ENCODE measurements at regions not wholly inside any gene's neighbourhood (a gene's known extent, or its start where the extent isn't known, plus 50 kb on each side); places are given as distances from the start of the nearest gene placed in this dataset.

DNA sequence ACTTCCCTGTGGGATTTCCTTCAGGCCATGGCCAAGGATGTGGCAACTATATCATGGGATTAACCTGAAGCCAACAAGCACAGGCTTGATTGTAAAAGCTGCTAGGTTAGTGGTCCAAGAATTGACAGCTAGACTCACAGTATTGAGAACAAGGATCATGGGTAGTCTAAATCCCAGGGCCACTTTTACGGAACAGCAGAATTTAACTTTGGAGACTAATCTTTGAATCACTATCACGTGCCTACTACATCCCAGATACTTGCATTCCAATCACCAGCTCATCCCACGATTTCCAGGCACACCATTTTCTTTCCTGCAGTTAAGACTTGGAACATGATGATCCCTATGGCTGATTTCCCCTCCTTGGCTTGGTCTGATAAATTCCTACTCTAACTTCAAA lies 65.6 kb upstream of the ADO start:
- no peaks in the 10 kb centered on the region for H3K9me3 ChIP-seq (ENCODE audit: insufficient read depth, low read depth, low read length)
- no peaks in the 10 kb centered on the region for H3K27me3 ChIP-seq (ENCODE audit: insufficient read depth, low read length)
- no peak overlapping the region for H3K9ac ChIP-seq (ENCODE audit: low read depth, low read length)
- no peak overlapping the region for H3K27ac ChIP-seq (ENCODE audit: low read length)
- no peak overlapping the region for H3K4me3 ChIP-seq (ENCODE audit: low read length)
- no peaks in the 10 kb centered on the region for H3K36me3 ChIP-seq (ENCODE audit: insufficient read depth, low read depth, low read length)
- no peaks in the 10 kb centered on the region for H3K4me1 ChIP-seq (ENCODE audit: insufficient read depth, low read length)

GRCh38 chr10:62740885-62741745 lies 63.4 kb upstream of the ADO start:
- no peaks in the 10 kb centered on the region for H3K4me1 ChIP-seq (ENCODE audit: insufficient read depth, low read length)
- H3K9me3 ChIP-seq (ENCODE audit: insufficient read depth, low read depth, low read length): no peaks in the 10 kb centered on the region
- H3K27ac ChIP-seq (ENCODE audit: low read length): no peak overlapping the region
- H3K4me3 ChIP-seq (ENCODE audit: low read length): no peak overlapping the region
- H3K27me3 ChIP-seq (ENCODE audit: insufficient read depth, low read length): no peaks in the 10 kb centered on the region
- H3K36me3 ChIP-seq (ENCODE audit: insufficient read depth, low read depth, low read length): no peaks in the 10 kb centered on the region
- no peak overlapping the region for H3K9ac ChIP-seq (ENCODE audit: low read depth, low read length)

- H3K4me1 ChIP-seq (ENCODE audit: insufficient read depth, low read length): no peaks in the 10 kb centered on the region
- H3K9me3 ChIP-seq (ENCODE audit: insufficient read depth, low read depth, low read length): no peaks in the 10 kb centered on the region
- no peaks in the 10 kb centered on the region for H3K27me3 ChIP-seq (ENCODE audit: insufficient read depth, low read length)
- no peak overlapping the region for H3K9ac ChIP-seq (ENCODE audit: low read depth, low read length)
- no peak overlapping the region for H3K4me3 ChIP-seq (ENCODE audit: low read length)
- no peaks in the 10 kb centered on the region for H3K36me3 ChIP-seq (ENCODE audit: insufficient read depth, low read depth, low read length)
- H3K27ac ChIP-seq (ENCODE audit: low read length): no peak overlapping the region
These were observed 62.5 kb upstream of the ADO start for GRCh38 chr10:62741996-62742395.

- H3K9ac ChIP-seq (ENCODE audit: low read depth, low read length): no peak overlapping the region
- H3K4me3 ChIP-seq (ENCODE audit: low read length): no peak overlapping the region
- no peak overlapping the region for H3K27ac ChIP-seq (ENCODE audit: low read length)
- no peaks in the 10 kb centered on the region for H3K9me3 ChIP-seq (ENCODE audit: insufficient read depth, low read depth, low read length)
- H3K36me3 ChIP-seq (ENCODE audit: insufficient read depth, low read depth, low read length): no peaks in the 10 kb centered on the region
- H3K4me1 ChIP-seq (ENCODE audit: insufficient read depth, low read length): no peaks in the 10 kb centered on the region
- H3K27me3 ChIP-seq (ENCODE audit: insufficient read depth, low read length): no peaks in the 10 kb centered on the region
These were observed 61.9 kb upstream of the ADO start for GRCh38 chr10:62742536-62743061.

DNA sequence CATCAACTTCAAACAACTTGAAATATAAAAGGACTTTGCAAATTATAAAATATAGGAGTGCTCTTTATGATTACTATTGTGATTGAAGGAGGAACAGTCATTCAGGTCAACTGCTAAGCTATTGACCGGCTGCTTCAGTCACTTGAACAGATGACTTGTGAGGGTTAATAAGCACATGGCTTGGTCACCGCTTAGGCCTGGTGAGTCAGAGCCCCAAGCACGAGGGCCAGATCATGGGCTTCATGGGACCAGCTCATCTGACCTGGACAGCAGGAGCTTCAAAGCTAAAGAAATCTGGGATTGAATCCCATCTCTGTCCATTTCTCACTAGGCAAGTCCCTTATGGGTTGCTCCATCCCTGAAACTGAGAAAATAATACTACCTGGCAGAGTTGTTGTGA lies 60.4 kb upstream of the ADO start:
- Histone ChIP-seq H3K27ac (ENCODE audit: low read length) (no peak overlapping the region), H3K4me3 (ENCODE audit: low read length) (no peak overlapping the region), H3K36me3 (ENCODE audit: insufficient read depth, low read depth, low read length) (no peaks in the 10 kb centered on the region), H3K27me3 (ENCODE audit: insufficient read depth, low read length) (no peaks in the 10 kb centered on the region), H3K9me3 (ENCODE audit: insufficient read depth, low read depth, low read length) (no peaks in the 10 kb centered on the region), H3K4me1 (ENCODE audit: insufficient read depth, low read length) (no peaks in the 10 kb centered on the region), H3K9ac (ENCODE audit: low read depth, low read length) (no peak overlapping the region)

- H3K9ac ChIP-seq (ENCODE audit: low read depth, low read length): no peak overlapping the region
- H3K4me3 ChIP-seq (ENCODE audit: low read length): no peak overlapping the region
- no peak overlapping the region for H3K27ac ChIP-seq (ENCODE audit: low read length)
- H3K36me3 ChIP-seq (ENCODE audit: insufficient read depth, low read depth, low read length): no peaks in the 10 kb centered on the region
- H3K27me3 ChIP-seq (ENCODE audit: insufficient read depth, low read length): no peaks in the 10 kb centered on the region
- no peaks in the 10 kb centered on the region for H3K4me1 ChIP-seq (ENCODE audit: insufficient read depth, low read length)
- no peaks in the 10 kb centered on the region for H3K9me3 ChIP-seq (ENCODE audit: insufficient read depth, low read depth, low read length)
These were observed 58.9 kb upstream of the ADO start for GRCh38 chr10:62745581-62745980.

- Histone ChIP-seq H3K9me3 (ENCODE audit: insufficient read depth, low read depth, low read length) (no peaks in the 10 kb centered on the region), H3K36me3 (ENCODE audit: insufficient read depth, low read depth, low read length) (no peaks in the 10 kb centered on the region), H3K9ac (ENCODE audit: low read depth, low read length) (no peak overlapping the region), H3K27ac (ENCODE audit: low read length) (no peak overlapping the region), H3K27me3 (ENCODE audit: insufficient read depth, low read length) (no peaks in the 10 kb centered on the region), H3K4me1 (ENCODE audit: insufficient read depth, low read length) (no peaks in the 10 kb centered on the region), H3K4me3 (ENCODE audit: low read length) (no peak overlapping the region)
These were observed 57.4 kb upstream of the ADO start for GRCh38 chr10:62746951-62747729.

GRCh38 chr10:62748386-62748785 lies 56.1 kb upstream of the ADO start:
- H3K27ac ChIP-seq (ENCODE audit: low read length): no peak overlapping the region
- no peaks in the 10 kb centered on the region for H3K4me1 ChIP-seq (ENCODE audit: insufficient read depth, low read length)
- no peaks in the 10 kb centered on the region for H3K9me3 ChIP-seq (ENCODE audit: insufficient read depth, low read depth, low read length)
- no peaks in the 10 kb centered on the region for H3K36me3 ChIP-seq (ENCODE audit: insufficient read depth, low read depth, low read length)
- H3K9ac ChIP-seq (ENCODE audit: low read depth, low read length): no peak overlapping the region
- H3K27me3 ChIP-seq (ENCODE audit: insufficient read depth, low read length): no peaks in the 10 kb centered on the region
- H3K4me3 ChIP-seq (ENCODE audit: low read length): no peak overlapping the region

DNA sequence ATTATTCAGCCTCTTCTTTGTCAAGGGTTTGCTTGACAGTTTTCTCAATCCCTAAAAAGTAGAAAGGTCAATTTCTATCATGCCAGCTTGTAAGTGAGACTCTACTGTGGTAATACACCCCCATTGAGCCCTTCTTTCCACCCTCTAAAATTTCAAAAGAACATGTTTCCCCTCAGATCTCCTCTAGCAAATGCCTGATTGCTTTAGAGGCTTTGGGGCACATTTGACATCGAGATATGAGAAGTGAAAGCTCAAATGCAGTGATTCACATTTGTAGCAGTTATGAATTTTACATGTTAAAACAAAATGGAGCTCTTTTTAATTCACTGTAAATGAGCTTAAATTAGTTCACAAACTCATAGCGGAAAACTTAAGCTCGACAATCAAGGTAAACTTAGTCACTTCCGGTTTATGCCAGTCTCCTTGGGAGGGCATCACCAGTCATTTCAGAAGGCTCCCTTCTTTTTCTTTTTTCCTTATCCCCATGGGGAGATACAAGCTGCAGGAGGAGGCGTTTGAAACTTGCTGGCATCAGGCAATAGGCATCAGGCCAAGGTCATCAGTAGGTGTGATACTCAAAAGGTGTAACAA lies 55.3 kb upstream of the ADO start:
- H3K9me3 ChIP-seq (ENCODE audit: insufficient read depth, low read depth, low read length): no peaks in the 10 kb centered on the region
- H3K27me3 ChIP-seq (ENCODE audit: insufficient read depth, low read length): no peaks in the 10 kb centered on the region
- H3K4me1 ChIP-seq (ENCODE audit: insufficient read depth, low read length): no peaks in the 10 kb centered on the region
- H3K36me3 ChIP-seq (ENCODE audit: insufficient read depth, low read depth, low read length): no peaks in the 10 kb centered on the region
- H3K4me3 ChIP-seq (ENCODE audit: low read length): no peak overlapping the region
- no peak overlapping the region for H3K27ac ChIP-seq (ENCODE audit: low read length)
- H3K9ac ChIP-seq (ENCODE audit: low read depth, low read length): no peak overlapping the region

Data from iPS-20b (cell line).